GM12878 (cell line): ENCODE measurements at regions not wholly inside any gene's neighbourhood (a gene's known extent, or its start where the extent isn't known, plus 50 kb on each side); places are given as distances from the start of the nearest gene placed in this dataset.

Source experiments
- ATAC-seq: fragments of 200-7000 bp; cut with Tn5 transposase; 3 replicates; pipeline ENCODE4 v1.9.1; 2020; ENCODE audit warnings: mild to moderate bottlenecking, moderate library complexity
- BruUV-seq: library from RNA; stranded (reverse); fragments of 400-500 nt; replicated peaks from 2 replicates; lab custom pipeline; 2021; lab: Mats Ljungman, UMichigan
- CTCF ChIA-PET: fragments of 300-600 bp; sonication (Branson Sonifier 250); formaldehyde crosslinking; extraction: SDS; loops from one replicate; lab custom pipeline; 2021; ENCODE audit warnings: inconsistent platforms; lab: Yijun Ruan, JAX
- POLR2A ChIA-PET: fragments of 350-600 bp; formaldehyde crosslinking; extraction: SDS; loops from one replicate; lab custom pipeline; 2021; ENCODE audit warnings: inconsistent platforms; lab: Charles Lee
- RAD21 ChIA-PET: fragments of 300-600 bp; sonication (Branson Sonifier 250); formaldehyde crosslinking; loops from one replicate; lab custom pipeline; 2023; ENCODE audit warnings: antibody characterized with exemption; ENCODE audit not compliant: unreplicated experiment; lab: Charles Lee
- SMC1A ChIA-PET: fragments of 300-600 bp; sonication (Branson Sonifier 250); formaldehyde crosslinking; loops from one replicate; lab custom pipeline; 2023; ENCODE audit not compliant: unreplicated experiment, uncharacterized antibody; lab: Charles Lee
- DNase-seq: peaks from one replicate; pipeline ENCODE4 v3.0.0-alpha.2; 2011; ENCODE audit warnings: low read depth, low spot score
- FAIRE-seq: peaks from 3 replicates; lab custom pipeline; 2011; peaks lifted over from hg19 to GRCh38; lab: Jason Lieb, UNC
- H2AFZ ChIP-seq: 2 replicates; pipeline ENCODE4 v1.6.0; 2011; ENCODE audit warnings: low read depth, low read length, control low read depth; ENCODE audit not compliant: control insufficient read depth
- H3K27ac ChIP-seq: 2 replicates; pipeline ENCODE4 v1.5.1; 2011; ENCODE audit warnings: control low read depth; ENCODE audit not compliant: control insufficient read depth, insufficient read depth
- H3K27me3 ChIP-seq, 2 experiments: replicated peaks in 1 of 2; 2 replicates each; pipeline versions ENCODE4 v1.6.0 to v1.6.1; 2011; ENCODE audit warnings: low read length in 1 of 2; ENCODE audit not compliant: control insufficient read depth in 2 of 2, insufficient read depth in 2 of 2
- H3K36me3 ChIP-seq, 2 experiments: 2 replicates each; pipeline ENCODE4 v1.5.1; 2011; ENCODE audit warnings: low read length in 1 of 2; ENCODE audit not compliant: control insufficient read depth in 2 of 2, insufficient read depth in 2 of 2
- H3K4me1 ChIP-seq: 2 replicates; pipeline ENCODE4 v1.6.1; 2011; ENCODE audit warnings: mild to moderate bottlenecking, low read length, moderate library complexity, mixed read lengths; ENCODE audit not compliant: control insufficient read depth, insufficient read depth
- H3K4me2 ChIP-seq: 2 replicates; pipeline ENCODE4 v1.6.0; 2011; ENCODE audit warnings: control low read depth; ENCODE audit not compliant: control insufficient read depth, insufficient read depth
- H3K4me3 ChIP-seq: fragments of 200-600 bp; sonication (generic); 2 replicates; pipeline ENCODE4 v1.5.1; 2016
- H3K79me2 ChIP-seq: 2 replicates; pipeline ENCODE4 v1.6.0; 2011; ENCODE audit warnings: low read length; ENCODE audit not compliant: control insufficient read depth, insufficient read depth
- H3K9ac ChIP-seq: 2 replicates; pipeline ENCODE4 v1.8.0; 2011; ENCODE audit warnings: low read length, control low read depth, mixed read lengths; ENCODE audit not compliant: control insufficient read depth, insufficient read depth
- H3K9me3 ChIP-seq: replicated peaks from 3 replicates; pipeline ENCODE4 v1.5.1; 2011; ENCODE audit warnings: mild to moderate bottlenecking, low read length; ENCODE audit not compliant: control insufficient read depth, insufficient read depth
- H4K20me1 ChIP-seq: 2 replicates; pipeline ENCODE4 v1.6.0; 2011; ENCODE audit not compliant: control insufficient read depth, insufficient read depth
- BCL11A ChIP-seq: IDR thresholded peaks from 2 replicates; pipeline ENCODE4 v1.6.1; 2011; ENCODE audit warnings: low read depth, low read length
- FOXM1 ChIP-seq: IDR thresholded peaks from 2 replicates; pipeline ENCODE4 v1.6.1; 2012; ENCODE audit warnings: low read depth, mild to moderate bottlenecking, inconsistent platforms, low read length, moderate library complexity
- HCFC1 ChIP-seq: fragments of 150-350 bp; IDR thresholded peaks from 2 replicates; pipeline ENCODE4 v1.6.1; 2014; ENCODE audit warnings: low read length
- RELA ChIP-seq: fragments of 450-650 bp; IDR thresholded peaks from 2 replicates; pipeline ENCODE4 v1.8.0; 2014; ENCODE audit warnings: borderline replicate concordance; ENCODE audit not compliant: partially characterized antibody
- SMC3 ChIP-seq: IDR thresholded peaks from 2 replicates; pipeline ENCODE4 v1.6.1; 2011; ENCODE audit warnings: low read length, improper control_type of control experiment, borderline replicate concordance
- WGBS: methylation state at CpG from one replicate; pipeline ENCODE4 v1.1.6; 2016; ENCODE audit warnings: low lambda C conversion rate; ENCODE audit not compliant: insufficient replicate concordance, insufficient coverage; ENCODE audit errors: missing lambda C conversion rate; 5-methylcytosine and 5-hydroxymethylcytosine counted together
- in situ Hi-C: fragments of 300-500 bp; cut with MboI; formaldehyde crosslinking; loops from 9 replicates; pipeline ENCODE4 v1.14.3; 2018; ENCODE audit warnings: mixed read lengths
- intact Hi-C: fragments of 100-400 bp; cut with micrococcal nuclease; formaldehyde crosslinking; loops from one replicate; pipeline ENCODE4 v1.14.2; 2022; ENCODE audit not compliant: unreplicated experiment

GRCh38 chr7:42693722-42694121, 218.1 kb downstream of the C7orf25 start (continued):
- no peak for TF ChIP-seq FOXM1
- TF ChIP-seq, all 136 proteins: peak for 0

DNA sequence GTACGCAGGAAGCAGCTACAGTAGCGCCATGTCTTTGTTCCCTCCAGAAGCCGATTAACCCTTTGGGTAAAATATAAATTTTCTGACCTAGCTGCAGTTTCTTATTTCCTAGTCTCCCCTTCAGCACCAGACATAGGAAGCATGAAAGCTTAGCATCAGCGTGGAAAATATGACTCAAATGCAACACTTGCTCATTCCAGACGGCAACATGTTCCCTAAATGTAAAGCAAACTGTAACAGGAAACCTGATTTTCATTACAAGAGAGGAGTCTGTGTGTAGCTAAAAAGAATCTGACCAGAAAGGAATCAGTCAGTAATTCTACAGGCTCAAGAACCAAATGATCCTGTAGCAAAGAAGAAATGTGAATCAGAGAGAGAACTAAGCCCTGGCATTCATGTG, 219.2 kb downstream of the C7orf25 start:
- WGBS = 51% methylated on average over 5 of the region's 5 CpGs
- no peak overlapping the region for H3K4me3 ChIP-seq
- RAD21 ChIA-PET = no interaction called here
- H3K9me3 ChIP-seq = no peaks in the 10 kb centered on the region
- ATAC-seq (no peak), FAIRE-seq (no peak), DNase-seq (no peak)
- H3K27ac ChIP-seq = no peak overlapping the region
- TF ChIP-seq BCL11A (no peak), SMC3 (no peak), RELA (no peak), HCFC1 (no peak)
- no peaks in the 10 kb centered on the region for H3K4me1 ChIP-seq
- no peaks in the 10 kb centered on the region for H3K79me2 ChIP-seq
- no peaks in the 10 kb centered on the region for H4K20me1 ChIP-seq
- CTCF ChIA-PET = interaction anchor here (1.2 kb wide), 1 partner anchor 10 kb away, joined by 3 read pairs; no protein-coding TSS in a partner anchor
- H3K9ac ChIP-seq = no peak overlapping the region
- in situ Hi-C loops = no loop called here
- H2AFZ ChIP-seq = no peak overlapping the region
- intact Hi-C loops = no loop called here
- H3K27me3 ChIP-seq = no peaks in the 10 kb centered on the region
- H3K4me2 ChIP-seq = no peak overlapping the region
- H3K36me3 ChIP-seq = no peaks in the 10 kb centered on the region
- SMC1A ChIA-PET = interaction anchor here (1.0 to 1.7 kb wide), 2 partner anchors 9 to 20 kb away, joined by 3 read pairs; no protein-coding TSS in a partner anchor
- BruUV-seq = no TSS peak
- POLR2A ChIA-PET = no interaction called here
